Stimulated activated CD8-positive, alpha-beta memory T cell treated with anti-CD3 and anti-CD28 coated beads, Interleukin-2, amount 100 ng/mL, for 48 hours (primary cell): ENCODE measurements at regions not wholly inside any gene's neighbourhood (a gene's known extent, or its start where the extent isn't known, plus 50 kb on each side); places are given as distances from the start of the nearest gene placed in this dataset.

Source experiments
- DNase-seq, 2 donors: peaks; one replicate each; pipeline ENCODE4 v3.0.0-alpha.2; 2020; ENCODE audit warnings: low read depth in 2 of 2

DNA sequence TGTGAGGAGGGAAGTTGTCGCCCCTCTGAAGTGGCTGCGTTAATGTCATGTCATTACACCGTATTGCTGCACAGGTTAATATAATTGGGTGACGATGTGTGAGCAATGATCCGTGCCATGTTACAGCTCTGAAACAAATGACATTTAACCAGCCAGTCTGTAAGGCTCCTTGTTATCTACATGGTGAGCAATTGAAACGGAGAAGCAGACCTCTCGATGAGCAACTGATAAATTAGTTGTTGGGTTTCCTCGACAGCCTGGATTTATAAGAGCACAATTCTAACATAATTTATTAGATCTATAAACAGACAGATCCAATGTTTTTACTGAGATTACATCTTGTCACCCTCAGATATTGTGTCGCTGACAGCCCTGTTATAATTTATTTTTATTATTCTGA lies 49.9 kb upstream of the MAFB start:
- DNase-seq: no peak

DNA sequence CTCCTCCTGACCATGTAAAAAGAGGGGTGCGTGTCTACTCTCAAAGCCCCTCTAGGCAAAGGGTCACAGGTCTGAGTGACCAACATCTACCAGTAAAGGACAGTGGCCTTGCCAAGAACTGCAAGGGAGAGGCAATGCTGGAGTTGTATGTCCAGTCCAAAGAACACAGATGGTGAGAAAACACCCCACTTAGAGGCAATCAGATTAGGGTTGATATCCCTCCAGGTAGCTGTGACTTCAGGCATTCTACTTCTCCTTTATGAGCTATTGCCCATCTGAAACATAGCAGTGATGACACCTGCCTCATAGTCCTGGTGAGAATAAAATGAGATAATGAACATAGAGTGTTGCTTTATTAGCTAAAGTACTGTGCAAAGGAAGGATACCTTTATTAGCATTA lies 50.8 kb upstream of the MAFB start:
- no peak for DNase-seq

DNA sequence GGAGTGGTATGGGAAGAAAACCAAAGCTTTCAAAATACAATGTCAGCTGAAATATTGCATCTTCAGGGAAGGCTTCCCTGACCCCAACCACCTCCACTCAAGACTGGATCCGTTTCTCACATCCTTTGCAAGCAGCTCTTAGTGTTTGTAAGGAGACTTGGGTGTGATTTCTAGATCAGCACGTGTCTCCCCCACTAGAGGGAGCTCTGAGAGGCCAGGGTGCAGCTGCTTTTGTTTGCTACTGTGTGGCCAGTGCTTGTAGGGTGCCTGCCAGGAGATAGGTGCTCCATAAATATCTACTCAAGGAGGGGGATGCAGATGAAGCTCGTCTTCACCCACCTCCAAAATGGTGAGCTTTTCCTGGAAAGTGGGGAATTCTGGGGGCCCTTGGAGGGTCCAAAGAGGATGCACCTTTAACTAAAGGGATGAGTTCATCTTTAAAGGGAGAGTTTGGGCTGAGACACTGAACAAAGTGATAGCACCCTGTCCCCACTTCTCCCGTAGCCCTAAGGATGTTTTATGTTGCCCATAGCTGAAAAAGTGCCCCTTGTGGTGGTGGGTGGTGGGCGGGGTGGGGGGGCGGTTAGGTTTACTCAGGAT lies 52.6 kb upstream of the MAFB start:
- peak in 1 of 2 donors; percentile 36 for DNase-seq

DNA sequence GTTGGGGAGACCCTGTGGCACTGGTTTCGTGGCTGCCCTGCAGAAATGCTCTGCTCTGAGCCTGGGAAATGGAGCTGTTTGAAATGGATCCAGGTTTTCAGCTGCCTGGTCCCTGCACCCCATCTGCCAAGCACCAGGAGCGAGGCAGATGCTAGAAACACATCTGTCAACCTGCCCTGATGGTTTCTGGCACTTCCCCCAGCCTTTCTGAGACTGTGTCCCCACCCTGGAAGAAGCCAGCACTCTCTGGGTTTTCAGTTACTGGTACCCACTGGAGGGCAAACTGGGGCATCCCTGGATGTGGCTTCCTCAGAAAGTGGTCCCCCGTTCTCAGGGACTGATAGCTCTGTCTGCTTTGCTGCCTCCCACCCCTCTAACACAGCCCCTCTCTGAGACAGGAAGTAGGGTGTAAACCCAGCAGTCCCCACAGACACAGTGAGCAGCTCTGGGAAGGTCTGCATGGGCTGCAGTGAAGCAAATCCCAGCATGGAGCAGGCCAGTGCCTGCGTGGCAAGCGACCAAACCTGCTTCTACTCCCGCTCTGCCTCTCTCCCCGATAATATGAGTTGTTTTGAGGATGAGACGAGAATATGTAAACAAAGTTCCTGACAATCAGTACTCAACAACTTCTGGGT lies 54.2 kb upstream of the MAFB start:
- DNase-seq: no peak

DNA sequence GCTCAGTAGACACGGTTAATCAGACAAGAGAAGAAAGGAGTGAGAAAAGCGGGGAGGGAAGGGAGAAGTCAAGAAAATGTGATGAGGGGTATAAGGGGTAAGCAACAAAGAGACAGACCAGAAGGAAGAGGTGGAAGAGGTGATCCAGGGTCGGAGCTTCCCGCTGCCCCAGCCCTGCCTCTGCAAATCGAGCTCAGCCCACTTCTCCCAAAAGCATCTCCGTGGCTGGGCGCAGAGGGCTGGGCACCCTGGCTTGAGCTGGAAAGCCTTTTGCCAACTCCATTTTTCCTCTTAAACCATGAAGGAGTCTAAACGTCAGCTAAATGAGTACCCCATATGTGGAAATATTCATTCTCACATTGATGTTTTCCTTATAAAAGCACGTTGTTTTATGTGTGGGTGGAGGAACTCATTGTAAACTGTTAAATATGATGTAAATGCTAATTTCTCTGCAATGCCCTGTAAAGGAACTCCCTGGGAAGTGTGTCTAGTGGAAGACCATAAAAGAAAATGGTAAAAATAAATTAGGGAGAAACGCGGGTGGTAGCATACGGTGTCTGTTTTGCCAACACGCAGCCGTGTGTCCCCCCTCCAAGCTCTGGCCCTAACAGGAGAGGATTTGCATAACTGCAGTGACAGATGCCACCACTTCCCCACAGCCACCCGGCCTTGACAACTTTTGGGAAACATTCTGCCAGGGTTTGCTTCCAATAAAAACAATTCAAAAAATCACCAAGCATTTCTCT lies 55.2 kb upstream of the MAFB start:
- DNase-seq: no peak

DNA sequence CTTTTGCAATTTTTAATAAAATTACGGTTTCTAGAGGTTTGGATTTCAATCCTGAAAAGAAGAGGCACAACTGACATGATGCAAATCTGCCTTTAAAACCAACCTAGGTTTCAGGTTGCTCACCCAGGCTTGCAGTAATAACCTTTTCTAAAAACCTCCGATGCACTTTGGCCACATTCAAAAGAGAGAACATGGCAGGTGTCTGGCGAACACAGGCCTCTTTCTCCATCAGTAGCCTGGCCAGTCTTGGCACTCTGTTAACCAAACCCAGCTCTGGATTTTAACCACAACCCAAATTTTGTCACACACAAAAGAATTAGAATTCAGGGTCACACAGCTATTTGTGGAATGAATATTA lies 55.8 kb upstream of the MAFB start:
- no peak for DNase-seq

DNA sequence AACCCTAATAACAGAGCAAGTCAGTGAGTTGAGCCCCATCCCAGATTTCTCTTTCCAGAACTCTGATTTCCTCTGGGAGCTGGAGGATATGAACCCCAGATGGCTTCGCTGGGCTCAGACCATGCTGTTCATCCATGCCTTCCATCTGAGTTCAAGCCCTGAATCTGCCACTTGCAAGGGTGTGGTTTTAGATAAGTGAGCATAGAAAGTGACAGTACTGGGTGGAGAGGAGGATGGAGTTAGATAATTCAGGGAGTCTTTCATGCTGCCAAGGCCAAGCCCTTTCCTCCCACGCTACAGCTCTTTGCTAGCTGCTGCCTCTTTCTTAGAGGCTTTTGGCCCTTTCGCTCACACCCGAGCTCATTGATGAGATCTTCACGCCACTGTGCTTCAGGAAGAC lies 57.2 kb upstream of the MAFB start:
- DNase-seq: no peak

DNA sequence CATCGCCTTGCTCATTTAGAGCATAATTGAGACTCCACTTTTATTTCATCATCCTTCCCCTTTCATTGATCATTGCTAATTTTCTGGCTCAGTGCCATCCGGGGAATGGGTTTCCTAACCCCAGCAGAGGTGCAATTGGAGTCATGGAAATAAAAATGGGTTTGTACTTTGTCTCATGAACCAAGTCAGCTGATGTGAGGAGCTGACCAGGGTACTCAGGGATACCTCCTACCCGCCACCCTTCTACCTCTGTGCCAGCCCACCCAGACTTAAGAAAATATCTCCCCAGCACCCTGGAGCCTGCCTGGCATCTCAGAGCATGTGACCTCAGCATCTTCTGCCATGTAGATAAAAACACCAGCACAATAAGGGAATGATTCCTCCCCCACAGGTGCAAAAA lies 59.1 kb upstream of the MAFB start:
- no peak for DNase-seq

DNA sequence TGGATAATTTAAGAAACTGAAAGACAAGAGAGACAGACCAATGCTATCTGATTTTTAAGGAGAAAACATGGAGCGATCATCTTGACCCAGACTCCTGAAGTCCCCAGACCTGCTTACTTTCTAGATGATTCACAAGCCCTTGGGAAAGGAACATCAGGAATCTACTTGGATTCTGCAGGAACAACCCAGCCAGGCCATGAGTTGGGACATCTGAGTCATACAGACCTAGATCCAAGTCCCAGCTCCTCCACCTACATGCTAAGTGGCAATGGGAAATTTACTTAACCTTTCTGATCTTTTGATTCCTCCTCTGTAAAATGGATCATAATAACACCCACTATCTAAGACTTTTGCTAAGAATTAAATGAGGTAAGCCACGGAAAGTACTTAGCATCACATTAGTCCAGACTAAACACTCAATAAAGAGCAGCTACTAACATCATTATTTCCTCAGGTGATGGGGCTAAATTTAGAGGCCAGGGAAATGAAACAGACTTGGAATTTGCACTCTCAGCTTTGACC lies 61.0 kb upstream of the MAFB start:
- no peak for DNase-seq

DNA sequence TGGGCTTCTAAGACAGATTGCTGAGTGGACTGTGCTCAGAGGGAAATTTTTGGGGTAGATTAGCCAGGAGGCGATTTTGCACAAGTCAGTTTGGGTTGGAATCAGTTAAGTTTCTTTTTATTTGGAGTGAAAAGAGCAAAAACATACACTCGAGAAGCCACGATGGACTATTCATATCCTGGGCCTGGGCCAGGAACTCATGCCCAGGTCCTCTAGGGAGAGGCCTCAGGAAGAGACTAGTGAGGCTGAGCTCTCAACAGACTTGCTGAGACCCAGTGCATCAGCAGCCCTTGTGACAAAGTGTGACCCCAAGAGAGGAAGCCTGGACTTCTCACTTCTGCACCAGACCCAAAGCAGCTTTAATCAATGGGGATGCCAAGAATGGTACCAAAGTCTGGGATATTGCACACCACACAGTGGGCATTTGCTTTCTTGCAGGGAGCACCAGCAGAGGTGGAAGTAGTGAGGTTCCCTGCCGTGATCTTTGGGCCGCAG lies 61.6 kb upstream of the MAFB start:
- no peak for DNase-seq

DNA sequence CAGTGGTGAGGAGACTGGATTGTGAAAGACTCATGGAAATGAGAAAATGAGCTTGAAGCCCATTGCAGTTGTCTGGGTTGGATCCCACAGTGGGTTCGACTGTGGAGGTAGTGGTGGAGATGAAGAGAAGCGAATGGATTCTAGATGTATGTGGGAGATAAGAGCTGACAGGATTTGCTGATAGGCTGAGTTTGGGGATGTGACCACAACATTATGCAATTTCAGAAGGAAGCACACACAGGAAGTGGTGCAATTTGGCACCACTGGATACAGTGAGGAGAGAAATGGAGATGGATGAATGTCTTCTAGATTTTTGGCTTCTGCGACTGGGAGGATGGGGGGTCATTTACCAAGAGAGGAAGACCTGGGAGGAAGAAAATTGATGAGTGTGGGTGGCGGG lies 64.4 kb upstream of the MAFB start:
- DNase-seq: no peak

DNA sequence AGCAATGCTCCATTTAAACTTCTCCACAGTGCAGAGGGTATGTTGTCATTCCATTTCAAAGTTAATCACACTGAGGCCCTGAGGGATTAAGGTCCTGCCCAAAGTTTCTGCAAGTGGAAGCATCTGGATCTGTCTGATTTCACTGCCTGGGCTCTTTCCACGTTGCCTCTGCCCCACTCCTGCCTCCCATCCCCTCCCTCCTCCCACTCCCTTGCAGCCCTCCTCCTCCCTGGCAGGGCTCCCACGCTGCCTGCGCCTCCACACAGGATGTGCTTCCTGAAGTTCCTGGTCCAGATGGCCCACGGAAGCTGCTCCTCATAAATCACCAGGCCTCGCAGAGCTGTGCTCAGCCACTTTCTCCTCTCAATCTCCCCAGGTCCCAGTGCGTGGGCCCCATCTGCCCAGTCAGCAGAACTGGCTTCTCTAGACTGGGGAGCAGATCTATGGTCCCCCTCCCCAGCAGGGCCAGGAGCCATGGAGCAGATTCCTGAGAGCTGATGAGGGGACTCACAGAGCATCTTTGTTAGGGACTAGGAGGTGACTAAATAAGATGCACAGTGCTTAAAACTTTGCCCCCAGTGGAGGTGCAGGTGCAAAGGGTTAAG lies 65.4 kb upstream of the MAFB start:
- DNase-seq: no peak

DNA sequence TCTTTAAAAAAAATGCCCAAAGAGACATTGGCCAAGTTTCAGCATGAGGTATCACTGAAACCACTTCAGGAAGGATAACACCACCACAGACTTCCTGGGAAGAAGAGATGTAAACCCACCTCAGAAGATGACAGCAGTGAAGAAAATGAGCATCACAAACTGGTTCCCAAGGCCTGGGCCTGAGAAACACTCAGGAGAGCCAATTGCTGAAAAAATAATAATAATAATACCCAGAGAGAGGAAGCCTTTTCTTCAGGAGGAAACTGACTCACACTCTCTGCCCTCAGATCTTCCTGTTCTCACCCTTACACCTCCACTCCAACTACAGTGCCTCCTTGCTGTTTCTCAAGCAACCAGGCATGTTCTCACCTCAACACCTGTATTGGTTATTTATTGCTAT lies 68.1 kb upstream of the MAFB start:
- no peak for DNase-seq

DNA sequence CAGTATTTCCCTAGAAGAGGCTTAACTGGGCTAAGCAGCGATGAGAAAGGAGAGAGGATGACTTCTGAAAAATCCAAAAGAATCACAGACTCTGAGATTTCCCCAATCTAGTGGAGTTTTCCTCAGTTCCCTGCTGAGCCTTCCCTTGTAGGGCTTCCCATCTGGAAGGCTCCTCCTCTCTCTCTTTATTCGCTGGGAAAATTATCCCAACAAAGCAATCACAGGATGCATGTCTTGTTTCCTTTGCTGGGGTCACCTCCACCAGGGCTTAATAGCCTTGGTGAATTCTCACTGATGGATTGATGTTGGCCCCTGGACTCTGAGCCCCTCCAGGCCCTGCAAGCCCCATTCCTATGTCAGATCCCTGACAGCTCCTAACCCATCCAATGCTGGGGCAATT lies 69.8 kb upstream of the MAFB start:
- no peak for DNase-seq

DNA sequence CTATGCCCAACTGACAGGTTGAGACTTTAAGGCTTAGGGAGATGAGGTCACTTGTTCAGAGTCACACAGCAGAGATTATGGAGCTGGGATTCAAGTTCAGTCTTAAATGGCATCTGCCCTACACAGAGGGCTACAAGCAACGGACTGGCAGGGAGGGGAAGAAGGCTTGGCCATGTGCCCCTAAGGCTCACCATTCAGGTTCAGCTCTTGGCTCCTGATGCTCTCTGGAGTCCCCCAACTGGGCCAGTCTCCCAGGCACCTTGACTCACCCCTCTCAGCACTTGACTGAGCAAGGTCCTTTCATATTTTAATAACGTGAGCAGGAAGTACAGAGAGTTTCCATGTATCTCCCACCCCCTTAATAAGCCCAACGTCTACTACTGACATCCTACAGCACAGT lies 71.4 kb upstream of the MAFB start:
- no peak for DNase-seq

DNA sequence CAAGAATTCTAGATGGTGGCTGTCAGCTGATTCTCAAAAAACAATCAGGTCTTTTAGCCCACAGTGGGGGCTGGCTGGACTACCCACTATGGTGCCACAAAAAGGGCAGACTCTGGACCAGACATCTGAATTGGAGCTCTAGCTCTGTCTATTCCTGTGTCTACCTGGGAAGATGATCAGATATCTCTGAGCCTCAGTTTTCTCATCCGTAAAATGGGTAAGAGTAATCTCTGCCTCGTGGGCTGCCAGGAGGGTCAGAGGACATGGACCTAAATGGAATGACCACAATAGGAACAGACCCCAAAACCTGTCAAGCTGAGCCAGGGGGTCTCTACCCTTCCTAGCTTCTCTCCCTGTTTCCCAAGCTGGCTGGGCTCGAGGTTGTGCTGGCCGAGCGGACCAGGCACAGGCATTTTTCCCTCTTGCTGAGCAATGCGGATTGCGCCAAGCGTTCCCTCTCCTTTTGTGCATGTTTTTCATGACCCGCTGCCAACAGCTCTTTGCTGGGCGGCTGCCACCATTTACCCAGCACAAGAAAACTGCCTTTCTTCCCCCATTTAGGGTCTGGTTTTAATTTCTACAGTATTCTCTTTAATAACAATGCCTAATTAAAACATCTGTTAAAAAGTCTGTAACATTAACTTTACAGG lies 74.7 kb upstream of the MAFB start:
- no peak for DNase-seq

DNA sequence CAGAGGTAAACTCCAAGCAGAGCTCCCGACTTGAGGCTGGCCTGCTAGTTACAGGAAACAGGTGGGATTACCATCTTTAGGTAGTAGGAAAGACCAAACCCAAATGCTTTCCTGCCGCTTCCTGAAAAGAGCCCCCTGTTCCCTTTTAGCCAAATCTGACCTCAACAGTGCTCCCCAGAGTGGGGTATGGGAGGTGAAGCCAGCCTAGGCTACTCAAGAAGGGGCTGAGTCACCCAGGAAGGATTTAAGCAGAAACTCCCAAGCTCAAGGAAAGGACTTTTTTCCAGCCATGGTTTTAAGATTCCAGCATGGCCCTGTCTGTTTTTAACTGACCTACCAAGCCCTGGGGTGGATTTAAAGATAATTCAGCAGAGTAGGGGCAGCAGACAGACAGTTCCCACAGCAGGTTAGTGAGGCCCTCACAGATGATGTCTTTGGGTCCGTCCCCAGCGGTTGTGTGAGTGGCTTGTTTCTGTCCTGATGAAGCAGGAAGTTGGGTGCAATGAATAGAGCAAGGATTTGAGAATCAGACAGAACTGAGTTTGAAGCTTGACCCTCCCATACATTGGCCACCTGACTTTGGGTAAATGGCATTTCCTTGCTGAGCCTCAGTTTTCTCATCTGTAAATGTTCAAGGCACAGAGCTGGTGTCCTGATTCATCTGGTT lies 76.9 kb upstream of the MAFB start:
- no peak for DNase-seq

DNA sequence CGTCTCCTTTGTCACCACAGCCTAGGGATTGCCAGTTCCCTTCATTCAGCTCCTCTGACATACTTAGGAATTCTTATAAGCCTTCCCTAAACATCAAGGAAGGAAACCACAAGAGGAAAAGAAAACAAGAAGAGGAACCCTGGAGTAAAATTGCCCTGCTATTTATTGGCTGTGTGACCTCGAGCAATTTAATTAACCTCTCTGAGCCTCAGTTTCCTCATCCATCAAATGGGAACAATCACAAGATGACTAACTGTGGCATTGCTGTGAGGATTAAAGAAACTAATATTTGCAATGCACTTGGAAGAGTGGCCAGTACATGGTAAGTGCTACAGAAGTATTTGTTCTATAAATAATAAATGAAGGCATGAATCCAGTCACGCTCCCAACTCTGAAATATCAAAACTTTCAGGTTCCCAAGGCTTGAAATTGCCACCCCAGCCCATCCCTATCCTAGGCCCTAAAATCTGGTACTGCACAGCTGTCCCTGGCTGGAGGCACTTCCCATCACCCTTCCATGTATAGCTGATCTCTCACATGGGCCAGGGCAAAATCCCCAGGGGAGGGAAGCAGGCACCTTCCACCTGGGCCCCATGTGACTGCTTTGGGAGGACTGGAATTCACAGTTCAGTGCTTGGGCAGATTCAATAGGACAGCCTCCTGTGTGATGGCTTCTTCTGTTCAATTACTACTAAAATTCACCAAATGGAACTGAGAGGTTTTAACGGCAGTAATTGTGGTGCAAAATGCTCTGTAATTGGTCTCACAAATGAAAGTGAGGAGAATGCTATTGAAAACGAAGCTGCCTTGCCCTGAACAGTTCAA lies 78.0 kb upstream of the MAFB start:
- DNase-seq: no peak

DNA sequence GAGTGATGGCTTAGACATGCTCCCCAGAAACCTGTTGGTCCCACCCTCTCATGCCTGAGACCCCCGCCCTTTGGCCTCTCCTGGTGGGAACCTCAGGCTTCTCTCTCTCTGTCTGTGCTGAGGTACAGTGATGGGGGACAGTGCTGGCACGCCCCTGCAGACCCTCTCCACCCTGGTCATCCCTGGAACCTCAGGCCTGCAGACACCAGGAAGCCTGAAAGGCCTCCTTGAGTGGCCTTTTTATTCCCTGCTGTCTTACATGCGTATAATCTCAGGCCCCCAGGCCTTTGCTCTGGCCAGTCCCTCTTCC lies 78.5 kb upstream of the MAFB start:
- DNase-seq: no peak

DNA sequence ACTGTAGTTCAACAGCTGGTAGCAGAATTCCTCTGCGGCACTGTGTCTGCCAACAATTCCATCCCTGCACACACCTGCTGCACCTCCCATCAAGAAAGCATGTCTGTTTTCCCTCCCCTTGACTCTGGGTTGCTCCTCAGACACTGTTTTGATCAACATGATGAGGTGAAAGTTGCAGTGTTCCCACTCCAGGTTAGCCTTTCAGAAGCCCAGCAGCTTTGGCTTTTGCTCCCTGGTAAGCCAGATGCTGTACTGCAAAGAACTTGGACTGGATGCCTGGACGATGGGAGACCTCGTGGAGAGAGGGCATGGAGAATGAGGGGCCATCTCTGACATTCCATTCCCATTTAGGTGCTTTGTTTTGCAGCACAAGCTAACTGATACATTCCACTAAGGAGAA lies 79.1 kb upstream of the MAFB start:
- DNase-seq: no peak
